EL (cell line): ENCODE measurements at regions not wholly inside any gene's neighbourhood (a gene's known extent, or its start where the extent isn't known, plus 50 kb on each side); places are given as distances from the start of the nearest gene placed in this dataset.
"Not testable (repeated sequence)": the region's sequence is repeated elsewhere in the genome, so short reads cannot be mapped to it uniquely, and the experiment has no call there.

Experiments used
- DNase-seq: peaks from one replicate; pipeline ENCODE4 v3.0.0-alpha.2; 2016

DNA sequence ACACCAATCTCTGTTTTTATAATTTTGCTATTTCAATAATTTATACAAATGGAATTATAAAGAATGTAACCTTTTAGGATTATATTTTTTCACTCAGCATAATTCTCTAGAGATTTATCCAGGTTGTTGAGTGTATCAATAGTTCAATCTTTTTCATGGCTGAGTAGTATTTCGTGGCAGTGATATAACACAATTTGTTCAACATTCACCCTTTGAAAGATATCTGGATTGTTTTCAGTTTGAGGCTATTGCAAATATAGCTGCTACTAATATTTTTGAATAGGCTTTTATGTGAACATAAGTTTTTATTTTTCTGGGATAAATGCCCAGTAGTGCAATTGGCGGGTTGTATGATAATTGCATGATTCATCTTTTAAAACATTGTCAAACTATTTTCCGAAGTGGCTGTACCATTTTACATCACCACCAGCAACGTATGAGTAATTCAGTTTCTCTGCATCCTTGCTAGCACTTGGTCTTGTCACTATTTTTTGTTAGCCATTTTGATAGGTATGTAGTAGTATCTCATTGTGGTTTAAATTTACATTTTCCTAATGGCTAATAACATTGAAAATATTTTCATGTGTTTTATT lies 55.6 kb upstream of the ABCD3 start:
- DNase-seq = peak; percentile 63

DNA sequence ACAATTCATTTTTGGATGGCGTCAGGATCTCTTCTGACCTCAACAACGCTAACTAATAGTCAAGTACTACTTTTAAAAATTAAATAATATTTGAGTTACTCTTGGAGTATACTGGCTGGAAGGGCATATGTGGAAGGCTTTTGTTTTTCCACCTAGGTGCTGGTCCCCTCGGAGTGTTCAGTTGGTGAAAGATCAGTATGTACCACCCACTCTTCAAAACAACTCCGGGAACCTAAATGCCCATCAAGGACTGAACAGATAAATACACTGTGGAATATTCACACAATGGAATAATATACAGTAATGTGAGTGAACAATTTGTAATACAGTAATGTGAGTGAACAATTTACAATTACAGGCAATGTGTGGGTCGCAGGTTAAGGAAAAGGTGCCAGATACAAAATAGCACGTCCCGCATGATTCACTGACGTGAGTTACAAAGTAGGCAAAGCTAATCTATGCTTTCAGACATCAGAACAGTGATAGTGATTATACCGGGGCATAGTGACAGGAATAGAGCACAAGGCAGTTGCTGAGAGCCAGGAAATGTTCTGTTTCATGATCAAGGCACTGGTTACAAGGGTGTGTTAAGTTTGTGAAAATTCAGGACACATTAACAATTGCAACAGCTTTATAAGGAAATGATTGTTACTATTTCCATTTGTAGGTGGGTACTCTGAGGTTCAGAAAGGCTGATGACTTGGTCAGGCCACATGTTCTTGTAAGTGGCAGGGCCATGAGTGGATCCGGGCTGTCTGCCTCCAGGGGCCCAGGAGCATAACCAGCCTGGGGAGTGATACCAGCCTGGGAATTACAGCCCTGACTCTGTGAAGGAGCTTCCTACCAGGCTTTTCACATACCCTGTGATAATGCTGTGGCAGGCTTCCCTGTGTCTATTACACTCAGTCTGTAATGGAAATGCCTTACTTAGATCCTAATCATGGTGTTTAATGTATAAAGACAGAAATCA lies 59.3 kb upstream of the ABCD3 start:
- no peak for DNase-seq

DNA sequence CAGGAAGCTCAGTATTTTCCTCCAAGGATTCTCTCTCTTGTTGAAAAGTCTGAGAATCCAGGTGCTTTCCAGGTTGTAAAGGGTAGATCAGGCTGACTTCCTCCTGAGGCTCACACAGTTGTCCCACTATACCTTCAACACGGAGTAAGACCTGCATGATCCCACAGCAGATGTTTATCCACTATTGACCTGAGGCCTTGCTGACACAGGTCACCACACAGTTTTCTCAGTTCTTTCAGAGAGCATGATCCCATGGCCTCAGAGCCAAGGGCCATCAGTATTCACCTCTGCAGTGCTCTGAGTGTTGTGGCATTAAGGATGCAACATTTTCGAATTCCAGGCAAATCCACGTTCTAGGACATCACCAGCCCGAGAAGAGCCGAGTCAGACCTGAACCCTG lies 60.5 kb upstream of the ABCD3 start:
- DNase-seq = no peak

DNA sequence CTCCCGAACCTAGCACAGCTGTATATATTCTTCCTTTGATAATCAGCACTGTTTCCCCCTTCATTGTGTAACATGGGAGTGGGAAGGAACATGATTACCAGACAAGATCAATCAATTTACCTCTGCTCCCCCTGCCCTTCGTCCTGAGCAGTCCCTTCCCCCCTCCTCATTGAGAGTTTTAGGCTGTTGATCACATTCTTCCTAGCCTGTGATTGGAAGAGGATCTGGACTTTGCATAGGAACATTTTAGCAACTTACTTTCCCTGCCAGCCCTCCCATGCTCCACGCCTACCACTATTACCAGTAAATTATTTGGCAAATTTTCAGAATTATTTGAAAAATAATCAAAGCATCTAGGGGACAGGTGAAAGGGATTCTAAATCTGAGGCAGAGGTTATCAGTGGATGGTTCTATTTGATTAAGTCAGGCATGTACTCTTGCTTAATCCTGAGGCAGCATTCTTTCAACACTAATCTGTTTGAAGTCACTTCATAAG lies 62.7 kb upstream of the ABCD3 start:
- no peak for DNase-seq

DNA sequence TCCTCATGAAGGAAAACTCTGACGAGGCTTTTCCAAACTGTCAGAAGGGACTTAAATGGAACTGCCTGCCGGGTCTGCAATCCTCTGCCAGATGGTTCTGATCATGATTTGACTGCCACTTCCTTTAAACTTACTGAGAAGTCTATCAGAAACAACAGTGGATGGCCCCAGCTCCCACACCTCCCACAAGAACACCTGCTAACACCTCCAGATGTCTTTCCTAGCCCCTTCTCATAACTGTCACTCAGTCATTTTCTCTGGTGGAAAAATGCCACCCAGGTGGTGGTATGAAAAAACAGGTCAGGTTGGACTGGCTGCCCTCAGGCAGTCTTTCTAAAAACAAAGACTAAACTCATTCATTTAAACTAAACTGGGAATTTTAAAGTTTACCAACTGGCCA lies 66.7 kb upstream of the ABCD3 start:
- no peak for DNase-seq

DNA sequence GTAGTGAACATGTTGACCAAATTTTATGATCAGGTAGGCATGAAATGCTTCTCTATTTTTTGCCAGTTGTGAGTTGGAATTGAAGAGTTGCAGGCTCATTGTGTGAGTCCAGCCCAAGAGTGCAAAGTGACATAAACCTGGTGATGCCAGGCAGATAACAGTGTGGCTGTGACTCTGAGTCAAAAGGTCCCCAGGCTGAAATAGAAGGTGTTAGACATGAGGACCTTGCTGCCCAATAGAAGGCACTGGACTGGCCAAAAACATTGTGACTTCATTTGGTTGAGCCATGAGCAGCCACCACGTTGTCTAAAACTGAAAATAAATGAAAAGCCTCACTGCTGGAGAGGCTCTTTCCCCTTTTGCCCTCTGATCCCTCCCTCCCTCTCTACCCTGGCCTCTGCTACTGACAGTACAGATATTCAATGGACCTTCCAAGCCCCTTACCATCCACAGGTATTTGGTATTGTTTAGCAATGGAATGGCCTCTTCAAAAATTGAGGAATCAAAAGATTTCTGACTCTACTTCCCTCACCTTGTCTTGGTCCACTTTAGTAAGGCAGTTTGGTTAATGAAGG lies 67.8 kb upstream of the ABCD3 start:
- no peak for DNase-seq

DNA sequence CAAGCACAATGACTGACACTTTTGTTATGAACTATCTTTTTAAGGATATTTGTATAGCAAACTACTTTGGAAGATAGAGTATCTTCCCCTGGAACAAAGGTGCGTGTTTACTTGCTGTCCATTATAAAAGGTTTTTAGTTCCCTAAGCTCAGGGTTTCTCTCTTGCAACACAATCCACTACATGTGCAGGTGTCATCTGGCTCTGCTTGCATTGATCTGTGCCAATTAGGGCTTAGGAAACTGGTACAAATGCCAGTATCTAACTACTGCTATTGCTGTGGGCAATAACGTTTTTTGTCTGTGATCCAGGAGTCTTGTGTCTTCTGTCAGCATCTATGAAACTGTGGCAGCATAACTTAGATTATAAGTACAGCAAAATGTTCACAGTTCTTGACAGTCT lies 68.3 kb upstream of the ABCD3 start:
- DNase-seq = no peak

DNA sequence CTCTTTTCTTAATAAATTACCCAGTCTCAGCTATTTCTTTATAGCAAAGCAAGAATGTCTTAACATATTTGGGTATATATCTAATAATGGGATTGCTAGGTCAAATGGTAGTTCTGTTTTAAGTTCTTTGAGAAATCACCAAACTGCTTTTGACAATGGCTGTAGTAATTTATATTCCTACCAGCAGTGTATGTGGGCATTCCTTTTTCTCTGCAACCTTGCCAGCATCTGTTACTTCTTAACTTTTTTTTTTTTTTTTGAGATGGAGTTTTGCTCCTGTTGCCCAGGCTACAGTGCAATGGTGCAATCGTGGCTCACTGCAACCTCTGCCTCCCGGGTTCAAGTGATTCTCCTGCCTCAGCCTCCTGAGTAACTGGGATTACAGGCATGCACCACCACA lies 69.8 kb upstream of the ABCD3 start:
- not testable (repeated sequence) for DNase-seq

DNA sequence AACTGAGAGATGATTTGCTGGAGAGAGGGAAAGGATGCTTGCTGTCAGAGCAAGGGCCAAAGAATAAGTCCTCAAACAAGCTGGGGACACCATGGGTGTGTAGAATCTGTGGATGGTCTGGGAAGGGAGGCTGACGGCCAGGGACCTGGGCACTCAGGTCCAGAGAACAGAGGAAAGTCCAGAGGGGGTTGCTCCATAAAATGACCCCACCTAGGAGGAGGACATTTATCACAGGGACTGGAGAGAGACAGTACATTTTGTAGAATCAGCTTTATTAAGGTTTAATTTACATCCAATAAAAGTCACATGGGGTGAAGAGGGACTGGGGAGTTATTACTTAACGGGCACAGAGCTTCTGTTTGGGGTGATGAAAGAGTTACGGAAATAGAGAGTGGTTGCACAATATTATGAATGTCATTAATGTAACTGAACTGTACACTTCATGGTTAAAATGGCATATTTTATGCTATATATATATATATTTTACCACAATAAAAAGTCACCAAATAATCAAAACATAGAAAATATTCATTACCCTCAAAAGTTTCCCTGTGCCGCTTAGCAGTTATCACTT lies 73.0 kb upstream of the ABCD3 start:
- DNase-seq = no peak

DNA sequence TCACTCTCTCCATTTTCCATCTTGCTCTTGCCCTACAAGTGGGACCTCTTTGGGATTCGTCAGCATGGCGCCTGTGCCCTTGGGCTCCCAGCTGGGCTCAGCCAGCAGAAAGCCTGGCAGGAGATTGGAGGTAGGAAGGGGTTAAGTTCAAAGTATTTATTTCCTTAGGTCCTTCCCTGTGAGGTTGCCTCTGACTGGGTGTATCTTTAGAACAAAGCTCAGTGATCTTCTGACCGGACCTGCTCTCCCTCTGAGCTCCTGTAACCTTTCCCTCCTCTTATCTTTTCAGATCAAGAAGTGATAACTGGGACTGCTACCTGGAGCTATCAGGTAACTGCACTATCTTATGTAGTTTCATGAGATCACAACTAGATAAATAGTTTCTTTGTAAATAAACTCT lies 75.8 kb upstream of the ABCD3 start:
- no peak for DNase-seq

DNA sequence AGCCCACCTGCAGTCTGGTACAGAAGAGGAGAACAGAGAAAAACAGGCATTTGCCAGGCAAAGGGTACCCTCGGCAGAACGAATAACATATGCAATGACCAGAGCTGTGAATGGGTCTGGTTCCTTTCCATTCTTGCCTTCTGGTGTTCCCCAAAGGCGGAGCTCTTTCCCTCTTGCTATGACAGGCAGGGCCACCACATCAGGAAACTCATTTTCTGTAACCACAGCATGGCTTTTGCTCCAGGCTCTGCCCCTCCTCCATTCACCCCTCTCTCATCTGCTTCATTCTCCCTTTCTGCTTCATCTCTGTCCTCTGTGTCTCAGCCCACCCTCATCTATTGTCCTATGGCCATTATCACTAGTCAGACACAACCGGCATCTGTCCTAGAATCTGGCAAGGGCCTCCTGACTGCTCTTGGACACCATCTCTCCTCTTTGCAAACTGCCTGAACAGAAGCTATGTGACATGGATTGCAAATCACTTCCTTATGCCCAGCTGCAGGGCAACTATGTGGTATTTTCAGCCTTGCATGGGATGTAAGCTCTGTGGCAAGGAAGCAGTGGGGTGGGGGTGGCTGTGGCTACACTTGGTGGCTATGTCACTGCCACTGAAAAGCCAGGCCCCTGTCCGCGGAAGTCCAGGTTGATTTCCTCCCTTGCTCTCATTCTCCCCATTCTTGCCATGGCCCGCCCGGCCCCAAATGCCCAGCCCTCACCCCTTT lies 78.8 kb upstream of the ABCD3 start:
- DNase-seq = no peak

DNA sequence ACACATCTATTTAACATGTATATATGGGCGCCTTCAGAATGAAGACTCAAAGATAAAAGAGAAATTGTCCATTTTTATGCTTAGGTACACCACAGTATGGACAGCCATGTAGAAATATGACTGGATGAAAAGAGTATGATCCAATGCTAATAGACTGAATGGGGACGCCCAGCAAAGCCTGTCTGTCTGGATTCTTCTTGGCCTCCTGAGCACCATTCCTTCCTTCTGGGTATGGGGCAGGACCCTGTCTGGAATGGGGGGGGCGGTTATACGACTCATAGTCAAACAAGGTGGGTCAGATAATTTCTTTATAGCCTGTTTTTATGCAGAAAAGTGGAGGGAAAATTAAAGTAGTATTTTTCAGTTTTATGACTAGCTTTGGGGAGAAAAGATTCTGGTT lies 81.2 kb upstream of the ABCD3 start:
- DNase-seq = no peak

DNA sequence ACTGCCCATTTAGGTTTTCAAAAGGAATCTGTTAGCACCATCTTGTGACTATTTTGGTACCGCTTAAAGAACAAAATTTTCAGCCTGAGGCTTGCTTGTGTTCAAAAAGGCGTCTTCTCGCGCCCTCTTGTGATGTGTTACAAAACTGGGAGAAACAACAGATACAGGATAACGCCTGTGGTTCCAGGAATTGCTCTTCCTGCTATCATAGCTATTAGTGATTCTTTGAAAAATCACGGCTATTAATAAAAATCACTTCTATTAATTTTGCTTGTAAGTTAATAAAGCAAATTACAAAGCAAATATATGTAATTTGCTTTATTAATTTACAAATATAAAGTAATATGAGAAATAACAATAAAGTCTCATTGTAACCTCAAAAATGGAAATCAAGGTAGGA lies 82.2 kb upstream of the ABCD3 start:
- peak; percentile 92 for DNase-seq

DNA sequence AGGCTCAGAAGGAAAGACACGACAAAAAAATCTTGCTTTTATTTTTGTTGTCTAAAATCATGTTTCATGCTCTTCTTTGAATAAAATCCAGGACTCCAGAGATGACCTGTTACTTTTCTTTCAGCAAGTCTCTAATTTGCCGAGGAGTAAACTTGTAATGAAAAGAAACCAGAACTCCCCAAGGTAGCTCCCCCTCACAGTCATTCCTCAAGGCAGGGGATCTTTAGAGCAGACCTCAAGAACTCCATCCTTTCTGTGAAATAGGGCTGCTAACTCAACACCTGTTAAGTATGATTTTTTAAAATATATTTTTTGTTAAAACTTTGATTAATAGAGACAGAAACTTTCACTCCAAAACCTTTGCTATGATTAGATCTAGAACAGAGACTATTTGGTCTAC lies 82.7 kb upstream of the ABCD3 start:
- no peak for DNase-seq

DNA sequence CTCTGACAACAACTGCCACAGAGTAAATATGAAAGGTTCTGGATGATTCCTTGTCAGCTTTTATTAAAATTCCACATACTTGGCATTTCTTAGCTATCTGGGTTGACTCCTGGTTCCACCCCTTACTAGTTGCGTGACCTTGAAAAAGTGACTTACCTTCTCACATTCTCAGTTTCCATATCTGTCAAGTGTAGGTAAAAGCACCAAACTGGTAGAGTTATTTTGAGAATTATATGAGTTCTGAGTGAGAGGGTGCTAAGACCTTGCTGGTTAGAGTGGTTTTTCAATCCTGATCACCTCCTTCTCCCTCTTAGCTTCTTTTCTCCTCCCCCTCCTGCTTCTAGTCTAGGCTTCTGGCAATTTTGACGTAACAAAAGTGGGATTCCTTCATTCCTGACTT lies 83.4 kb upstream of the ABCD3 start:
- no peak for DNase-seq

DNA sequence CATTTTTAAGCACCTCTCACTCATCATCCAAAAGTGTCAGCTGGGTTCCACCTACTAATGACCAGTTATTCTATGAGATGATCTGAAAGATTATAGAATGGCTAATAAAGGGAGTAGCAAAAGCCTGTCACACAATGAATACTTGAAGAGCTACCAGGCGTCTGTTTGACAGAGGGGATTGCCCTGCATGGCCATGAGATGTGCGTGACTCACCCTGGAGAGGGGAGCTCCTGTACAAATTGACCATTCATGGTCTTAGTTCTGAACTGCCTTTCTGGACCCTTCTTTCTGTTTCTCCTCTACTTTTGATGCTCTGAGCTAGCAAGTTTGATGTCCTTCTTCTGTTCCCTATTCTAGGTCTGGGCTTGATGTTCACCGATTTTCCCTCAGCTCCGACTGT lies 85.2 kb upstream of the ABCD3 start:
- DNase-seq = peak; percentile 78

DNA sequence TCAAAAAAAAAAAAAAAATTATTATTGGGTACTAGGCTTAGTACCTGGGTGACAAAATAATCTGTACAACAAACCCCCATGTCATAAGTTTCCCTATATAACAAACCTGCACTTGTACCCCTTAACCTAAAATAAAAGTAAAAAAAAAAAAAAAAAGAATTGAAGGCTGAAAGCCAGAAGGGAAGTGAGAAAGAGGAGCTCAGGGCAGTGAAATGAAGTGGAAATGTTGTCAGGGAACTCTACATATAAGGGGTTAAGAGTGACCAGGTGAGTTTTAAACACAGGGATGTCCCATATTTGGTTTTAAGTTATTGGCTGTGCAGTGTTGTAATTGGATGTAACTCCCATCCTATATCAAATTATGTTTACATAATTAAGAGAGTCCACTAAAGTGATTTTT lies 85.7 kb upstream of the ABCD3 start:
- DNase-seq = no peak

DNA sequence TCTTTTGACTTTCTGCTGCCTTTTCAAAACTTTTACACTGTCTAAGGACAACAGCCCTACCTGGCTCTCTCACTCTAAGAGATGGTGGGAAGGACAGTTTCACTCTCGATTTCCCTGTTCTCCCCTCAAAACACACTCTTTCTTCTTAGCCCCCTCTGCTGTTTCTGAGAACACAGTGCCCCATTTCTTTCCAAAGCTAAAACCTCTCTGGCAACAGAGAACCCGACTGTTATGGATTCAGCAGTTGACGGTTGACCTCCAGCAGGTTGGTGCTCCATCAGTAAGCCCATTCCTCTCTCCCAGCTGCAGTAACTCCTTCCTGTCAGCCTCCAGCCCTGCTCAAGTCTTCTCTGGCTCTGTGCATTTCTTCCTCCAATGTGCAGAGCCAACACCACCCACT lies 88.2 kb upstream of the ABCD3 start:
- DNase-seq = peak; percentile 70

DNA sequence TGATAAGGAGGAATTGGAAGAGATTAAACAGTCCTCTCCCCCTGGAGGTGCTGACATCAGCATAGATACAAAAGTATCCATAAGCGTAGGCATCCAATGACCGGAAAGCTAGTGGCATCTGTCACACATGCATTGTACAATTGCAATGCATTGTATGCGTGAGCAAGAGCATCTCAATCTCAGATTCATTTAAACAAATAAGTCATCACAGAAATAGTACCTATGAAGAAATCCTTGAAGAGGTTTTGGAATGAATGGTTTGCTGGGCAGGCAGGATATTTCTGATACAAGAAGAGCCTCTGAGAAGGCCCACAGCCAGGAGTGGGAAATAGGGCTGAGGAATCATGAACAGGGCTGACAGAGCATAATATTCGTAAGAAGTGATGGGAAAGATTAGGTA lies 88.9 kb upstream of the ABCD3 start:
- DNase-seq = no peak

DNA sequence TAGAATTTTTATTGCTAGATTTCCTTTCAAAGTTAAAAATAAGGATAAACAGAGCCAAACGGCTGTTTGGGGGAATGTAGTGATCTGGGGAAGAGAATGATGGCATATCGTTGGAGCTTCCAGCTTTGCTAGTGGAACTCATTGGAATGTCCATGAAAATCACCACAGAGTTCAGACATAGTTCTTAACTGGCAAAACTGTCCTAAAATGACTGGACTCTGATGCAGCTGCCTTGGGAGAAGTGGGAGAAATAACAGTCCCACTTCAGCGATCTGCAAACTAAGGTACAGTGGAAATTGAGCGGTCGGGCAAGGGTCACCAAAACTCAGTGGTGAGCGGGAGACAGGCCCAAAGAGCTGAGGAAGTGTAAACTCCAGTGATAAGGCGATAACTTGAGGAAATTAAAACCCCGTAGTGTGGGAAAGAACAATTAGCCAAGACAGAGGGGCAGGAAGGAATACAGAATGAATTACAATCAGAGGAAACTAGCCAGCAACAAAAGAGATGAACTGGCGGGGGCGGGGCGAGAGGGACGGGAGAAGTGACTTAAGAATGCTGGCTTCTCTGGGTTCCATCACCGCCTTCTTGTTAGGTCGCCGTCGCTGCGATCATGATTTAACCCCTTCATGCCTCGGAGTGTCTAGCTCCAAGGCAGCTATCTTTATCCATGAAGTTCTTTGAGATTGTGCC lies 89.8 kb upstream of the ARHGAP29 start:
- peak; percentile 77 for DNase-seq

DNA sequence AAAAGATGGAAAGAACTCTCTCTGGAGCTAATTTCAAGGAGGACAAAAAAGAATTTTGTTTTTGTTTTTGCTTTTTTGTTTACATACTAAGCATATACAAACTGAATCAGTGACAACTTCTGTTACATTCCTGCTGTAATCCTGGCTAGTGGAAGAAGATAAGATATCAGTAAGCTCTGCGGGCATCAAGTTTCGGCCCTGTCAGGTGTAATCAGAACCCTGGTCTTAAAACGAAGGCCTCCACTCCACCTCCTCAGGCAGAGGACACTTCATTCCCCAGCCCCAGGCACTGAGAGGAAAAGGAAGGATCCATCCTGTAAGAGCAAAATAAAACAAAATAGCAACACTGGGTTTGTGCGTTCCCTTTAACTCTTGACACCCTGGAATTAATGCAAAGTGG lies 88.9 kb upstream of the ARHGAP29 start:
- DNase-seq = peak; percentile 37
